Renal pelvis (tissue), 1 donor: ENCODE measurements at regions not wholly inside any gene's neighbourhood (a gene's known extent, or its start where the extent isn't known, plus 50 kb on each side); places are given as distances from the start of the nearest gene placed in this dataset.
"Not testable (repeated sequence)": the region's sequence is repeated elsewhere in the genome, so short reads cannot be mapped to it uniquely, and the experiment has no call there.

Experiments used
- DNase-seq: peaks from one replicate; pipeline ENCODE4 v3.0.0-alpha.2; 2013

GRCh38 chr4:131650951-131651350, 1498.1 kb upstream of the PCDH10 start:
- no peak for DNase-seq

GRCh38 chr4:131683314-131683713, 1465.8 kb upstream of the PCDH10 start:
- not testable (repeated sequence) for DNase-seq

GRCh38 chr4:131721883-131722282, 1427.2 kb upstream of the PCDH10 start:
- DNase-seq, result no peak

GRCh38 chr4:131723069-131723468, 1426.0 kb upstream of the PCDH10 start:
- DNase-seq, result not testable (repeated sequence)

- DNase-seq, result peak; percentile 60
Measured at GRCh38 chr4:131724847-131725246, 1424.2 kb upstream of the PCDH10 start.

GRCh38 chr4:131725521-131725920, 1423.6 kb upstream of the PCDH10 start:
- DNase-seq, result not testable (repeated sequence)

GRCh38 chr4:131726940-131727339, 1422.2 kb upstream of the PCDH10 start:
- DNase-seq, result not testable (repeated sequence)

- not testable (repeated sequence) for DNase-seq
Measured at GRCh38 chr4:131727418-131727817, 1421.7 kb upstream of the PCDH10 start.

- not testable (repeated sequence) for DNase-seq
Measured at GRCh38 chr4:131729205-131729604, 1419.9 kb upstream of the PCDH10 start.

GRCh38 chr4:131729716-131730398, 1419.2 kb upstream of the PCDH10 start:
- DNase-seq, result not testable (repeated sequence)

- DNase-seq, result not testable (repeated sequence)
Measured at GRCh38 chr4:131730574-131730973, 1418.5 kb upstream of the PCDH10 start.

- DNase-seq, result not testable (repeated sequence)
Measured at GRCh38 chr4:131732034-131732630, 1417.0 kb upstream of the PCDH10 start.

GRCh38 chr4:131734321-131734720, 1414.8 kb upstream of the PCDH10 start:
- not testable (repeated sequence) for DNase-seq

GRCh38 chr4:131734851-131735385, 1414.2 kb upstream of the PCDH10 start:
- DNase-seq, result not testable (repeated sequence)

GRCh38 chr4:131738991-131739390, 1410.1 kb upstream of the PCDH10 start:
- DNase-seq, result not testable (repeated sequence)

GRCh38 chr4:131741836-131742235, 1407.3 kb upstream of the PCDH10 start:
- not testable (repeated sequence) for DNase-seq

GRCh38 chr4:131742536-131743205, 1406.4 kb upstream of the PCDH10 start:
- DNase-seq, result not testable (repeated sequence)

GRCh38 chr4:131743348-131743747, 1405.7 kb upstream of the PCDH10 start:
- DNase-seq, result not testable (repeated sequence)

GRCh38 chr4:131747203-131747602, 1401.9 kb upstream of the PCDH10 start:
- DNase-seq, result not testable (repeated sequence)

GRCh38 chr4:131749224-131749623, 1399.9 kb upstream of the PCDH10 start:
- DNase-seq, result not testable (repeated sequence)

GRCh38 chr4:131750006-131750405, 1399.1 kb upstream of the PCDH10 start:
- DNase-seq, result not testable (repeated sequence)

GRCh38 chr4:131750469-131750868, 1398.6 kb upstream of the PCDH10 start:
- DNase-seq, result not testable (repeated sequence)

- not testable (repeated sequence) for DNase-seq
Measured at GRCh38 chr4:131762234-131762633, 1386.9 kb upstream of the PCDH10 start.
